ENCODE measurements at regions not wholly inside any gene's neighbourhood (a gene's known extent, or its start where the extent isn't known, plus 50 kb on each side); places are given as distances from the start of the nearest gene placed in this dataset.

GRCh38 chr2:151070253-151070652 lies 191.4 kb downstream of the RBM43 start:
- TF ChIP-seq EZH2 (IDR thresholded peaks at IDR 0.05; ENCODE audit: borderline replicate concordance, low read length), result no peak
- TF ChIP-seq, protein P1, sequence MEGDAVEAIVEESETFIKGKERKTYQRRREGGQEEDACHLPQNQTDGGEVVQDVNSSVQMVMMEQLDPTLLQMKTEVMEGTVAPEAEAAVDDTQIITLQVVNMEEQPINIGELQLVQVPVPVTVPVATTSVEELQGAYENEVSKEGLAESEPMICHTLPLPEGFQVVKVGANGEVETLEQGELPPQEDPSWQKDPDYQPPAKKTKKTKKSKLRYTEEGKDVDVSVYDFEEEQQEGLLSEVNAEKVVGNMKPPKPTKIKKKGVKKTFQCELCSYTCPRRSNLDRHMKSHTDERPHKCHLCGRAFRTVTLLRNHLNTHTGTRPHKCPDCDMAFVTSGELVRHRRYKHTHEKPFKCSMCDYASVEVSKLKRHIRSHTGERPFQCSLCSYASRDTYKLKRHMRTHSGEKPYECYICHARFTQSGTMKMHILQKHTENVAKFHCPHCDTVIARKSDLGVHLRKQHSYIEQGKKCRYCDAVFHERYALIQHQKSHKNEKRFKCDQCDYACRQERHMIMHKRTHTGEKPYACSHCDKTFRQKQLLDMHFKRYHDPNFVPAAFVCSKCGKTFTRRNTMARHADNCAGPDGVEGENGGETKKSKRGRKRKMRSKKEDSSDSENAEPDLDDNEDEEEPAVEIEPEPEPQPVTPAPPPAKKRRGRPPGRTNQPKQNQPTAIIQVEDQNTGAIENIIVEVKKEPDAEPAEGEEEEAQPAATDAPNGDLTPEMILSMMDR (IDR thresholded peaks at IDR 0.05; ENCODE audit: low read length), result no peak
